Caco-2 (cell line): ENCODE measurements at regions not wholly inside any gene's neighbourhood (a gene's known extent, or its start where the extent isn't known, plus 50 kb on each side); places are given as distances from the start of the nearest gene placed in this dataset.

ENCODE experiments used
- BruUV-seq: library from RNA; stranded (reverse); fragments of 400-500 nt; replicated peaks from 2 replicates; lab custom pipeline; 2021; lab: Mats Ljungman, UMichigan
- CTCF ChIA-PET: fragments of 300-600 bp; sonication (Branson Sonifier 250); formaldehyde crosslinking; loops from one replicate; lab custom pipeline; 2022; ENCODE audit warnings: antibody characterized with exemption; lab: Charles Lee
- POLR2A ChIA-PET: fragments of 300-600 bp; sonication (Branson Sonifier 250); formaldehyde crosslinking; loops from one replicate; lab custom pipeline; 2022; ENCODE audit warnings: antibody characterized with exemption; lab: Charles Lee
- DNase-seq, 2 experiments: peaks; one replicate each; pipeline versions ENCODE4 v3.0.0 to v3.0.0-alpha.2; 2020 to 2022
- H3K27me3 ChIP-seq: replicated peaks from 2 replicates; pipeline ENCODE4 v1.6.0; 2011; ENCODE audit warnings: low read length; ENCODE audit not compliant: control insufficient read depth, insufficient read depth
- H3K36me3 ChIP-seq: 2 replicates; pipeline ENCODE4 v1.5.1; 2011; ENCODE audit warnings: low read length; ENCODE audit not compliant: control insufficient read depth, insufficient read depth
- H3K4me1 ChIP-seq: fragments of 250-450 bp; sonication (Bioruptor Pico); 2 replicates; pipeline ENCODE4 v1.5.1; 2020; ENCODE audit warnings: mild to moderate bottlenecking
- H3K4me3 ChIP-seq: 2 replicates; pipeline ENCODE4 v1.5.1; 2011; ENCODE audit warnings: low read depth, mild to moderate bottlenecking, control low read depth, low read length
- H3K9me3 ChIP-seq: fragments of 250-450 bp; sonication (Bioruptor Pico); 2 replicates; pipeline ENCODE4 v1.5.1; 2020; ENCODE audit warnings: mild to moderate bottlenecking, moderate library complexity
- H3K27ac Mint-ChIP-seq: one replicate; pipeline ENCODE4 v1.8.0; 2022; ENCODE audit warnings: mixed read lengths; ENCODE audit not compliant: unreplicated experiment
- H3K27me3 Mint-ChIP-seq: one replicate; pipeline ENCODE4 v1.8.0; 2022; ENCODE audit warnings: mixed read lengths; ENCODE audit not compliant: insufficient read depth, unreplicated experiment
- H3K36me3 Mint-ChIP-seq: one replicate; pipeline ENCODE4 v1.8.0; 2022; ENCODE audit warnings: mild to moderate bottlenecking, mixed read lengths; ENCODE audit not compliant: insufficient read depth, unreplicated experiment
- H3K4me1 Mint-ChIP-seq: one replicate; pipeline ENCODE4 v1.8.0; 2022; ENCODE audit warnings: low read depth, mixed read lengths; ENCODE audit not compliant: unreplicated experiment
- H3K4me3 Mint-ChIP-seq: one replicate; pipeline ENCODE4 v1.8.0; 2022; ENCODE audit warnings: mild to moderate bottlenecking, moderate library complexity, mixed read lengths; ENCODE audit not compliant: unreplicated experiment
- H3K9me3 Mint-ChIP-seq: one replicate; pipeline ENCODE4 v1.8.0; 2022; ENCODE audit warnings: mixed read lengths; ENCODE audit not compliant: unreplicated experiment
- CTCF ChIP-seq, 2 experiments: fragments of 200-600 bp in 1 of 2; IDR thresholded peaks; 1 replicate in 1 of 2; 2 replicates in 1 of 2; pipeline versions ENCODE4 v1.5.1 to v1.8.0; 2011 to 2022; ENCODE audit warnings: antibody characterized with exemption in 1 of 2, control low read depth in 1 of 2, inconsistent platforms in 1 of 2, low read depth in 1 of 2, low read length in 1 of 2, mild to moderate bottlenecking in 1 of 2, moderate library complexity in 1 of 2; ENCODE audit not compliant: insufficient read depth in 1 of 2, severe bottlenecking in 1 of 2, unreplicated experiment in 1 of 2
- intact Hi-C: fragments of 100-400 bp; cut with micrococcal nuclease; formaldehyde crosslinking; loops from one replicate; pipeline ENCODE4 v1.10.0; 2022; ENCODE audit not compliant: unreplicated experiment

- no TSS peak for BruUV-seq
- H3K9me3 Mint-ChIP-seq: no peaks in the 10 kb centered on the region
Observed at GRCh38 chrX:147710301-147710700, 201.4 kb upstream of the FMR1 start.

GRCh38 chrX:147733369-147733768, 178.3 kb upstream of the FMR1 start:
- H3K4me1 Mint-ChIP-seq: no peaks in the 10 kb centered on the region
- no peaks in the 10 kb centered on the region for H3K4me1 ChIP-seq
- H3K4me3 ChIP-seq: no peak overlapping the region
- ChIA-PET POLR2A (no interaction called here), CTCF (no interaction called here)
- TF ChIP-seq CTCF (IDR thresholded peaks at IDR 0.05; ENCODE audit: insufficient read depth in 1 of 2, low read depth in 1 of 2, low read length in 1 of 2, severe bottlenecking in 1 of 2, unreplicated experiment in 1 of 2): no peak
- no peak for DNase-seq
- intact Hi-C loops: no loop called here
- no peak overlapping the region for H3K27ac Mint-ChIP-seq
- H3K36me3 ChIP-seq: no peaks in the 10 kb centered on the region
- no peaks in the 10 kb centered on the region for H3K9me3 ChIP-seq
- no peaks in the 10 kb centered on the region for H3K36me3 Mint-ChIP-seq
- no peak overlapping the region for H3K4me3 Mint-ChIP-seq
- H3K27me3 Mint-ChIP-seq: peaks cover 3% of the 10 kb centered on the region
- peaks cover 8% of the 10 kb centered on the region for H3K9me3 Mint-ChIP-seq
- no peaks in the 10 kb centered on the region for H3K27me3 ChIP-seq
- BruUV-seq: no TSS peak

More at GRCh38 chrX:147710301-147710700, 201.4 kb upstream of the FMR1 start:
- H3K4me3 Mint-ChIP-seq: no peak overlapping the region
- POLR2A ChIA-PET: no interaction called here
- intact Hi-C loops: no loop called here
- no peaks in the 10 kb centered on the region for H3K27me3 Mint-ChIP-seq
- H3K27ac Mint-ChIP-seq: no peak overlapping the region
- no peak overlapping the region for H3K4me3 ChIP-seq
- no peaks in the 10 kb centered on the region for H3K4me1 Mint-ChIP-seq
- no peaks in the 10 kb centered on the region for H3K9me3 ChIP-seq
- no peaks in the 10 kb centered on the region for H3K36me3 ChIP-seq
- H3K27me3 ChIP-seq: no peaks in the 10 kb centered on the region
- no peaks in the 10 kb centered on the region for H3K4me1 ChIP-seq
- CTCF ChIA-PET: no interaction called here
- no peak for TF ChIP-seq CTCF (IDR thresholded peaks at IDR 0.05; ENCODE audit: insufficient read depth in 1 of 2, low read depth in 1 of 2, low read length in 1 of 2, severe bottlenecking in 1 of 2, unreplicated experiment in 1 of 2)
- no peaks in the 10 kb centered on the region for H3K36me3 Mint-ChIP-seq
- DNase-seq: no peak

DNA sequence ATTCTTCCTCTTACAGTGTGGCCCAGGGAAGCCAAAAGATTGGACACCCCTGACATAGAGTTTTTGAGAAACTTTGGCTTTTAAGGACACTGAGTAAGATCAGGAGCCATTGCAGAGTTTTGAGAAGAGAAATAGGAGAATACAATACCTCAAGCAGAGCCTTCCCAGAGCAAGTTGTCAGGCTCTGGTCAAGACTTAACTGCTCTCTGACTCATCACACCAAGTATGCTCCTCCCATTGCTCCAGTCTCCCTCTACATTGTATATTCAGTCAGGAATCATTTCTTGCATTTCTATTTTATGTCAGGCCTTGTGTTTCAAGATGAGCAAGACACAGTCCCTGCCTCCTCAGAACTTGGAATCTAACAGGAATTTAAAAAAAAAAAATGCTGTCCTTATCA, 176.4 kb upstream of the FMR1 start:
- ChIA-PET POLR2A (no interaction called here), CTCF (no interaction called here)
- H3K4me3 Mint-ChIP-seq: no peak overlapping the region
- Histone ChIP-seq H3K36me3 (no peaks in the 10 kb centered on the region), H3K27me3 (no peaks in the 10 kb centered on the region), H3K4me3 (no peak overlapping the region), H3K9me3 (no peaks in the 10 kb centered on the region), H3K4me1 (no peaks in the 10 kb centered on the region)
- BruUV-seq: no TSS peak
- TF ChIP-seq CTCF (IDR thresholded peaks at IDR 0.05; ENCODE audit: insufficient read depth in 1 of 2, low read depth in 1 of 2, low read length in 1 of 2, severe bottlenecking in 1 of 2, unreplicated experiment in 1 of 2): no peak
- peaks cover 8% of the 10 kb centered on the region for H3K9me3 Mint-ChIP-seq
- intact Hi-C loops: no loop called here
- H3K4me1 Mint-ChIP-seq: no peaks in the 10 kb centered on the region
- H3K27ac Mint-ChIP-seq: no peak overlapping the region
- DNase-seq: no peak
- H3K27me3 Mint-ChIP-seq: peaks cover 3% of the 10 kb centered on the region
- H3K36me3 Mint-ChIP-seq: no peaks in the 10 kb centered on the region
